ENCODE measurements at regions not wholly inside any gene's neighbourhood (a gene's known extent, or its start where the extent isn't known, plus 50 kb on each side); places are given as distances from the start of the nearest gene placed in this dataset.
"Not testable (repeated sequence)": the region's sequence is repeated elsewhere in the genome, so short reads cannot be mapped to it uniquely, and the experiment has no call there.

GRCh38 chr5:101626572-101626971 is 669.5 kb downstream of the SLCO4C1 start:
- no peak for DNase-seq

DNA sequence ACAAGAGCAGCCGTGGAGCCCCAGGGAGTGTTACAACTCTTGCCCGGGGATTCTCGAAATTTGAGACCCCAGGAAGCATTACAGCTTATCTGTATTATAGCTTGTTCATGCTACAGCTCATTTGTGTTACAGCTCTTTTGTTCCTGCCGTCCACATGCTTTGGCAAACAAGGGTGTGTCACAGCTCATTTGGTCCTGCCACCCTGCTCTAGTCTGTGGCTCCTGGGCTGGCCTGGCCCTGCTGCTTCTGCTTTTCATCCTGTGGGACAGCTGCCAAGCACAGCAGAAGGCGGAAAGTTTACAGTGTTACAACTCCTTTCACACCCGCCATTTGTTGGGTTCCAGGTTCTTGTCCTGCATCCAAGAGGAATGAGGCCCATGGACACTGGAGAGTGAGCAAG is 685.0 kb downstream of the SLCO4C1 start:
- no peak for DNase-seq

DNA sequence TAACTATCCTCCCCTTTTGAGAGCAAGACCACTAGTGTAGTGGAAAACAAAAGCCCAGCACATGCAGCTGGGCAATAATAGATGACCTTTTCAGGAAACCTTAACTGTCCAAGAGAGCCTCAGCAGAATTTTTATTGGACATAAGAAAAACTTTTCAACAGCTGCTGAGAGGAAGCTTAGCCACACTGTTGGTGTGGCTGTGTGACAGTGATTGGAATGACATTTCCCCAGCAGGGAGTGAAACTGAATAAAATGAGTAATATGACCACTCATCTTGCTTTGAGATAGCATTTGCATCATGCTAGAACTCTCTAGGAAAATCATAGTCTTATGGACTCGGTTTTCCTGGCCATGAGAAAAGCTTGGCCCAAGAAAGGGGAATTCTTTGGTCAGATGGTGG is 687.8 kb downstream of the SLCO4C1 start:
- no peak for DNase-seq

GRCh38 chr5:101605700-101606099 is 690.4 kb downstream of the SLCO4C1 start:
- DNase-seq: no peak

GRCh38 chr5:101600614-101601013 is 695.5 kb downstream of the SLCO4C1 start:
- DNase-seq: no peak

DNA sequence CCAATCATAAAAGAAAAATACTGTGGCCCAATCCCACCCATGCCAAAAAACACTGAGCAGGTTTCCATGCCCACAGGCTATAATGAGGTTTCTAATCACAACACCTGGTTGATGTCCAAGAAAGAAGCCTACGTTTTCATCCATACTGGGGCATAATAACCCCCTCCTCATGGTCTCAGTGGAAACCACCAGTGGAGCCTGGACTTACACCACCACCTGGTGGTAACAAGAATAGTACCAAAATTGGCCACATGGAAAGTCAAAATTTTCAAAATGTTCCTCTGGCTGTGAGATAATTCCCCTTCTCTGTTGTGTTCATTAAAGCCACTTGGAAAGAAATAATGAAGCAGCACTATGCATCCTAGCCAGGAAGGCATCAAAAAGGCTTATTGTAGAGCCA is 687.3 kb upstream of the ST8SIA4 start:
- no peak for DNase-seq

GRCh38 chr5:101585366-101585765 is 682.3 kb upstream of the ST8SIA4 start:
- DNase-seq: no peak

GRCh38 chr5:101580591-101580990 is 677.5 kb upstream of the ST8SIA4 start:
- no peak for DNase-seq

GRCh38 chr5:101574017-101574416 is 670.9 kb upstream of the ST8SIA4 start:
- DNase-seq: no peak

DNA sequence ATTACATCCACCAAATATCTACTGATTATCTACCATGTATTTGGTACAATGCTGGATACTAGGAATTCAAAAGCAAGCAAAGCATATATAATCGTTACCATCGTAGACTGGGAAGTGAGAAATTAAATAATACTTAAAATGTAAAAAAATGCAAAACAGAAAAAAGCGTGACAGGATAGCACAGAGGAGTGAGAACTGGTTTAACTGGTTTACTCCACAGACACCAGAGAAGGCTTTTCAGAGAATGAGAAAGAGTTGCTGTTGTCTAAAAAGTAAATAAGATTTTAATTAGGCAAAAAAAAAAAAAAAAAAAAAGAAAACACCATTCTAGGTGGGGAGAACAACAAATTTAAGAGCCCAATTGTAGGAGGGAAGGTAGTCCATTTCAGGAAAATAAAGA is 657.9 kb upstream of the ST8SIA4 start:
- DNase-seq: no peak

DNA sequence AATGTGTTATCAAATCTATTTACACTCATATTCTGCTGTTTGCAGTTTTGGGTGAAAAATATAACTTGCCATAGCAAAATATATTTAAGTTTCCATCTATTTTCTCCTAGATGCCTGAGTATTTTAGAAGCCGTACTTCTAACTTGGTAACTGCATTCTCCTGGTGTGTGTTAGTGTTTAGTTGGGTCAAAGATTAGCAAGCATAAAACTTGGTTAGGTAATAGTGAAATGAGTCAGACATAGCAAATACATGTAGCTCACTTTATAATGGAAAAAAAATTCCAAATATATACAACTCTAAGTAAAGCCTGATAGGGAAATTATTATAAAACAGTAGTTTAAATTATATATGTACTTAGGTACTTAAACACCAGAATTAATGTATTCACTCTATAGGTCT is 640.7 kb upstream of the ST8SIA4 start:
- DNase-seq: no peak

GRCh38 chr5:101539315-101539714 is 636.2 kb upstream of the ST8SIA4 start:
- no peak for DNase-seq

GRCh38 chr5:101535626-101536025 is 632.5 kb upstream of the ST8SIA4 start:
- DNase-seq: no peak

GRCh38 chr5:101534491-101535110 is 631.5 kb upstream of the ST8SIA4 start:
- no peak for DNase-seq

DNA sequence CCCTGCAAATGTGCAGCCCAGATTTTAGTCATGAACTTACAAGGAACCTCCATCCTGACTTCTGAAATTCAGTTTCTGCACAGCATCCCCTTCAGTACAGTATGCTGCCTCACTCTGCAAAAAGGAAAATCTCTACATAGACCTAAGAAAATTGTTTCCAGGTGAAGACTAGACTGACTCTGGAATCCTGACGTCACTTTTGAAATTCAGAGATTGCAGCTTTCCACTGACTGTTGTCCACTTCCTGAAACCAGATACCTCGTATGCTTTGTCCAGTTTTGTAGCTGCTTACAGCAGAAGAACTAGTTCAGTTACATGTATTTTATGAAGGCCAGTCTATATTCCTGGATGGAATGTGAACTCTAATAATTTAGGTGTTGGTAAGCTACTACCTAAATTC is 629.3 kb upstream of the ST8SIA4 start:
- DNase-seq: no peak

DNA sequence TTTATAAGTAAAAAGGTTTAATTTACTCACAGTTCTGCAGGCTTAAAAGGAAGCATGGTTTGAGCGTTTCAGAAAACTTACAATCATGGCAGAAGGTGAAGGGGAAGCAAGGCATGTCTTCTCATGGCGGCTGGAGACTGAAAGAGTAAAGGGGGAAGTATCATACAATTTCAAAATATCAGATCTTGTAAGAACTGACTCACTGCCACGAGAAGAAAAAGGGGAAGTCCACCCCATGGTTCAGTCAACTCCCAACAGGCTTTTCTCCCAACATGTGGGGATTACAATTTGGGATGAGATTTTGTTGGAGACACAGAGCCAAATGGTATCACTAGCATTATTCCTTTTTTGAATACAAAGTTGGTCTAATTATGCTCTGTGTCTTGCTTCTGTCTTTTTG is 627.9 kb upstream of the ST8SIA4 start:
- DNase-seq: no peak

DNA sequence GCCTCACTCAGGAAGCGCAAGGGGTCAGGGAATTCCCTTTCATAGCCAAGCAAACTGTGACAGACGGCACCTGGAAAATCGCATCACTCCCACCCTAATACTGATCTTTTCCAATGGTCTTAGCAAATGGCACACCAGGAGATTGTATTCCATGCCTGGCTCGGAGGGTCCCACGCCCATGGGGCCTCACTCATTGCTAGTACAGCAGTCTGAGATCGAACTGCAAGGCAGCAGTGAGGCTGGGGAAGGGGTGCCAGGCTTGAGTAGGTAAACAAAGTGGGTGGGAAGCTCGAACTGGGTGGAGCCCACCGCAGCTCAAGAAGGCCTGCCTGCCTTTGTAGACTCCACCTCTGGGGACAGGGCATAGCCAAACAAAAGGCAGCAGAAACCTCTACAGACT is 626.0 kb upstream of the ST8SIA4 start:
- DNase-seq: not testable (repeated sequence)

GRCh38 chr5:101520417-101520816 is 617.3 kb upstream of the ST8SIA4 start:
- DNase-seq: no peak

DNA sequence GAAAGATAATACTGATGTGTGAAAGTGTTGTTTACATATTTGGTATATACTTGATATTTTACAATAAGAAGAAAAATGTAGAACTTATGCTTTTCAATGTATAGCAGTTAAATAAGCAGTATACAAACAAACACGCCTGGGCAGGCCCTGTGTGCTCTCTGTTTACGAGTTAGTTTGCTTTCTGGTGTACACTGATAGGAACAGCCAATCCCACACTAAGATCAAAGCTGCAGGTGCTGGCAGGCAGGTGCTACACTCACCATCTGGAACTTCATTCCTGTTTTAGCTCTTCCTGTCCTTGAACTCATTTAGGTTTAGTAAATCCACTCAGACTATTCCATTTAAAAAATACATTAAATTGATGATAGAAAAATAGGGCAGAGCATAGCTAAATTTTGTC is 614.7 kb upstream of the ST8SIA4 start:
- DNase-seq: no peak

- no peak for DNase-seq
Measured at GRCh38 chr5:101515721-101516120, 612.6 kb upstream of the ST8SIA4 start.

- no peak for DNase-seq
Measured at GRCh38 chr5:101505891-101506570, 602.9 kb upstream of the ST8SIA4 start.

- no peak for DNase-seq
Measured at GRCh38 chr5:101482931-101483330, 579.8 kb upstream of the ST8SIA4 start.

DNA sequence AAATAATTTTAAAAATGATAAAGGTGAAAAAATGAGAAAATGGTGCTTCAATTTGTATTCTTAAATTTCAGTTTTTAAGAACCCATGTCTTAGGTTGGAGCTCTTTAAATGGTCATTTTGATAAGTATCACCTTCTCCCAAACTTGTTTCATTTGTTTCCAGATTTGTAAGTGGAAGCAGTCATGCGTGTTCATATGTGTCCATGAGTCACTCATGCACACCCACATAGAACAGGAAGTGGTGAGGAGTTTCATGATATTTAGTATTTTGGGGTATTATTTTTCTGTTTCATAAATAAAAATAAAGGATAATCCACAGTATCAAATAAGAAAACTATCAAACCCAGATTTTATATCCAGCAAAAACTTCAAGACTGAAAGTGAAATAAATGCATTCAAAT is 570.4 kb upstream of the ST8SIA4 start:
- DNase-seq: no peak

DNA sequence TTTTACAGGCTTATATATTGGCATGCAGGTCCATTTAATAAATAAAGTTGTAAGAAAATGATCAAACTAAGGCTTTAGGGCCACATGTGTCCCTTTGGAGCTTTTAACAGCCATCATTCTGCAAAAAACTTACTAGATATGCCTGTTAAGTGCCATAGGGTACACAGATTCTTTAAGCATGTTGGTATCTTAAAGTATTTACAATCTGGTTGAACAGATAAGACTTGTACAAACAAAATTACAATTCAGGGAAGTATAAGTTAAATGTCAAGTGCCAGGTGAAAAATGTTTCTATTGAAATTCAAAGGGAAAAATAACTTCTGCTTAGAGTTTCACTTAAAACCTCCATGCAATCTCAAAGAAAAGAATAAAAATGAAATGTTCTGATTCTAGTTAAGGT is 558.4 kb upstream of the ST8SIA4 start:
- no peak for DNase-seq

- no peak for DNase-seq
Measured at GRCh38 chr5:101458587-101458986, 555.5 kb upstream of the ST8SIA4 start.
